Osteocyte (in vitro differentiated cells): ENCODE measurements at regions not wholly inside any gene's neighbourhood (a gene's known extent, or its start where the extent isn't known, plus 50 kb on each side); places are given as distances from the start of the nearest gene placed in this dataset.

Experiments
- DNase-seq: peaks from one replicate; pipeline ENCODE4 v3.0.0; 2021; ENCODE audit warnings: mixed read lengths; ENCODE audit not compliant: unreplicated experiment; ENCODE audit errors: extremely low spot score
- H3K27ac Mint-ChIP-seq: one replicate; pipeline ENCODE4 v1.8.0; 2021; ENCODE audit warnings: mild to moderate bottlenecking, mixed read lengths; ENCODE audit not compliant: unreplicated experiment
- H3K27me3 Mint-ChIP-seq: one replicate; pipeline ENCODE4 v1.8.0; 2021; ENCODE audit warnings: mixed read lengths; ENCODE audit not compliant: unreplicated experiment
- H3K36me3 Mint-ChIP-seq: one replicate; pipeline ENCODE4 v1.8.0; 2021; ENCODE audit warnings: mixed read lengths; ENCODE audit not compliant: unreplicated experiment
- H3K4me1 Mint-ChIP-seq: one replicate; pipeline ENCODE4 v1.8.0; 2021; ENCODE audit warnings: mixed read lengths; ENCODE audit not compliant: unreplicated experiment
- H3K4me3 Mint-ChIP-seq: one replicate; pipeline ENCODE4 v1.8.0; 2021; ENCODE audit warnings: mild to moderate bottlenecking, moderate library complexity, mixed read lengths; ENCODE audit not compliant: unreplicated experiment
- H3K9me3 Mint-ChIP-seq: one replicate; pipeline ENCODE4 v1.8.0; 2021; ENCODE audit warnings: mixed read lengths; ENCODE audit not compliant: unreplicated experiment
- TF ChIP-seq, protein P1 (sequence below): fragments of 200-600 bp; sonication (generic); IDR thresholded peaks from 2 replicates; pipeline ENCODE4 v1.5.0; 2021; ENCODE audit warnings: antibody characterized with exemption, mild to moderate bottlenecking, moderate library complexity

DNA sequence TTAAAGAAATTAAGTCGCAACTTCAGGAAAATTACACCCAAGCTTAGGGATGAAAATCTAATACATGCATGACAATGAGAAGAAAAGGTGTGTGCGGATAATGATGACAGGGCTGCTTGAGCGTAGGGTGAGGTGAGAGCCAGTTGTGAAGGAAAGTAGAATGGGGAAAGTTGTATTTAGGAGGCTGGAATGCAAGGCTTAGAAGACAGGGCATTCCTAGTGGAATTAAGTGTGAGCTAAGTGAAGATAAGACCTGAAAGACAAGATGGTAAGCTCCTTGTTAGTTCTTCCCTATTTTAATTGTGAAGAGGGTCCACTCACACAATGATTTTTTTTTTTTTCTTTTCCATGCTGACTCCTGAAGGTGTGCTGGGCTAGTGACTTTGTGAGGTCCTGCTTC is 519.5 kb upstream of the SALL1 start:
- TF ChIP-seq, protein P1, sequence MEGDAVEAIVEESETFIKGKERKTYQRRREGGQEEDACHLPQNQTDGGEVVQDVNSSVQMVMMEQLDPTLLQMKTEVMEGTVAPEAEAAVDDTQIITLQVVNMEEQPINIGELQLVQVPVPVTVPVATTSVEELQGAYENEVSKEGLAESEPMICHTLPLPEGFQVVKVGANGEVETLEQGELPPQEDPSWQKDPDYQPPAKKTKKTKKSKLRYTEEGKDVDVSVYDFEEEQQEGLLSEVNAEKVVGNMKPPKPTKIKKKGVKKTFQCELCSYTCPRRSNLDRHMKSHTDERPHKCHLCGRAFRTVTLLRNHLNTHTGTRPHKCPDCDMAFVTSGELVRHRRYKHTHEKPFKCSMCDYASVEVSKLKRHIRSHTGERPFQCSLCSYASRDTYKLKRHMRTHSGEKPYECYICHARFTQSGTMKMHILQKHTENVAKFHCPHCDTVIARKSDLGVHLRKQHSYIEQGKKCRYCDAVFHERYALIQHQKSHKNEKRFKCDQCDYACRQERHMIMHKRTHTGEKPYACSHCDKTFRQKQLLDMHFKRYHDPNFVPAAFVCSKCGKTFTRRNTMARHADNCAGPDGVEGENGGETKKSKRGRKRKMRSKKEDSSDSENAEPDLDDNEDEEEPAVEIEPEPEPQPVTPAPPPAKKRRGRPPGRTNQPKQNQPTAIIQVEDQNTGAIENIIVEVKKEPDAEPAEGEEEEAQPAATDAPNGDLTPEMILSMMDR, result no peak
- Mint-ChIP-seq H3K9me3 (peaks cover 14% of the 10 kb centered on the region), H3K27me3 (no peaks in the 10 kb centered on the region), H3K4me3 (no peak overlapping the region), H3K4me1 (no peaks in the 10 kb centered on the region), H3K36me3 (no peaks in the 10 kb centered on the region), H3K27ac (no peak overlapping the region)
- no peak for DNase-seq

DNA sequence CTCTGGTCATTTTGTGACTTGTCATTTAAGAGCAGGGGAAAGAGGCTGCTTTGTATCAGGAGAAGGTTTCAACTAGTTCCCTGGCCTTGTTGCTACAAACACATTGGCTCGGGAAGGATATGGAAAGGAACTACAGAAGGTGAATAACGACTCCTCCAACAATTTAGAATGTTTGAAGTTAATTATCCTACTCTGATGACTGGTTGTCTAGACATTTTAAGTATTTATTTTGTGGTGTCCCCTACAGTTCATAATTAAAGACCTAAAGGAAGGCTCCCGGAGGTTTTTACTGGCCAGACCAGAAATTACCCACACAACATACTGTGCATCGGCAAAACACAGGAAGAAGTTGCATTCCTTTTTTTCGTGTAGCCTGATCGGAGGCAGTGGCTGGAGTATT is 515.8 kb upstream of the SALL1 start:
- Mint-ChIP-seq H3K27me3 (no peaks in the 10 kb centered on the region), H3K27ac (no peak overlapping the region)

DNA sequence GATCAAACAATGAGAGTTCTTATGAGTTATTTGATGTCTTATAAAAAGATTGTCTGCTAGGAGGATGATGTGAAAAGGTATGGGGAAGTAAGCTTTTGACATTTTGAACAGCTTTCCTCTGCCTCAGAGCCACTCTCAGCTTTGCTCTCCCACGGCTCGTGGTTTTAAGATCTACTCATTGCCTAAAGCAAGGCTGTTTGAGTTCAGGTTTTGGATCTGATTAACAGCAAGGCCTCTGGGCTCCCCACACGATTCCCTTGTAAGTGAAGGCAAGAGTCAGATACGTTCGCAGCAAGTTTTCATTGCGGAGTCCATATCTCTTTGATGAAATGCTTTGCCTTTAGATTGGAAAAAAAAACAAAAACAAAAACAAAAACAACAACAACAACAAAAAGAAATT is 515.0 kb upstream of the SALL1 start:
- TF ChIP-seq, protein P1, result no peak
- H3K27me3 Mint-ChIP-seq, result no peaks in the 10 kb centered on the region
- H3K27ac Mint-ChIP-seq, result no peak overlapping the region
- no peaks in the 10 kb centered on the region for H3K36me3 Mint-ChIP-seq
- DNase-seq, result no peak
- no peaks in the 10 kb centered on the region for H3K4me1 Mint-ChIP-seq
- H3K4me3 Mint-ChIP-seq, result no peak overlapping the region
- peaks cover 8% of the 10 kb centered on the region for H3K9me3 Mint-ChIP-seq

More for the DNA sequence above, 515.8 kb upstream of the SALL1 start:
- H3K36me3 Mint-ChIP-seq, result no peaks in the 10 kb centered on the region
- no peaks in the 10 kb centered on the region for H3K4me1 Mint-ChIP-seq
- TF ChIP-seq, protein P1, result no peak
- DNase-seq, result no peak
- H3K4me3 Mint-ChIP-seq, result no peak overlapping the region
- H3K9me3 Mint-ChIP-seq, result peaks cover 8% of the 10 kb centered on the region

DNA sequence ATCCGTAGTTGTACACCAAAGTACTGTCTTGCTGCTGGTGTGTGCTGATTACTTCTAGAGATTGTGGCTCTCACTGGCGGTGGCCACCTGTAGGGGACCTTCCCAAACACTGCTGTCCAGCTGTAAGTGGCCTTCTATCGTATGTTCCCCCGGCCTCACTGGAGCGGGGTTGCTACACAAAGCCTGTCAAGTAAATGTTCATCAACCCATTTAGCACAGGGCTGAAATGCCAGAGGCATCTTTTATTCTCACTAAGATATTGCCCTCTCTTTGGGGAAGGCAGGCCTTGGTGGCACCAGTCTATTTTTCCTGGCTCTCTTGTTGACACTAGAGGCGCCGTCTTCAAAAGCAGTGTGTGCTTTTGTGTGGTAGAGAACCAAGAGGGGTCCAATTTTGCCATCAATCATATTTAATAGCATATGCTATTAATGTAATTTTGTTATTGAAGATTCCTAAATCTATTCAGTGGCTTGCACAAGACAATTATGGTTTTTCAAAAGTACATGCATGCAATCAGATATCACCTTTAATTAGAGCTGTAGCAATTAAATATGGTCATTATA is 514.4 kb upstream of the SALL1 start:
- Mint-ChIP-seq H3K4me1 (no peaks in the 10 kb centered on the region), H3K9me3 (peaks cover 8% of the 10 kb centered on the region), H3K4me3 (no peak overlapping the region), H3K27ac (no peak overlapping the region), H3K27me3 (no peaks in the 10 kb centered on the region), H3K36me3 (no peaks in the 10 kb centered on the region)
- TF ChIP-seq, protein P1, result no peak
- no peak for DNase-seq

DNA sequence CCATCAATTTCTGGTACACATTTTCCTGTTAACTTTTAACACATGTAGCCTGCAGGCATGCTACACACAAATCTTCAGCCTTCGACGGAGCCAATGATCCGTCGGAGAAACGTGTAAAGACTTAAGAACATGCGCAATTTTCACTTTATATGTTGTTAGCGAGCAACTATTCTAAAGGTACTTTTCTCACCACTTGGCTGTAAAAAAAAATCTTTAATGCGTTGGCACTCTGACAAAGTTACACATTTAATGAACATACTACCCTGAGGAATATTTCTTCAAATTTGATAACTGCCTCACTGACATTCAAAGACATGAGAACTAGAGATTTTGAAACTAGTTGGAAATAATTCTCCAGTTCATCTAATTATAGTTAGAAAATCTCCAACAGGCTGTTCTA is 507.5 kb upstream of the SALL1 start:
- Mint-ChIP-seq H3K36me3 (no peaks in the 10 kb centered on the region), H3K4me1 (no peaks in the 10 kb centered on the region), H3K27ac (no peak overlapping the region), H3K27me3 (no peaks in the 10 kb centered on the region), H3K9me3 (peaks cover 8% of the 10 kb centered on the region), H3K4me3 (no peak overlapping the region)
- no peak for DNase-seq
- TF ChIP-seq, protein P1, result no peak
